Nephron progenitor cell (in vitro differentiated cells): ENCODE measurements at regions not wholly inside any gene's neighbourhood (a gene's known extent, or its start where the extent isn't known, plus 50 kb on each side); places are given as distances from the start of the nearest gene placed in this dataset.
"Not testable (repeated sequence)": the region's sequence is repeated elsewhere in the genome, so short reads cannot be mapped to it uniquely, and the experiment has no call there.

Experiments
- DNase-seq: peaks from one replicate; pipeline ENCODE4 v3.0.0; 2021
- H3K27ac Mint-ChIP-seq: 2 replicates; pipeline ENCODE4 v1.8.0; 2021; ENCODE audit warnings: mild to moderate bottlenecking, moderate library complexity, mixed read lengths
- H3K27me3 Mint-ChIP-seq: 2 replicates; pipeline ENCODE4 v1.8.0; 2021; ENCODE audit warnings: mild to moderate bottlenecking, low read depth, mixed read lengths; ENCODE audit not compliant: poor library complexity
- H3K36me3 Mint-ChIP-seq: 2 replicates; pipeline ENCODE4 v1.8.0; 2021; ENCODE audit warnings: low read depth, mixed read lengths
- H3K4me1 Mint-ChIP-seq: 2 replicates; pipeline ENCODE4 v1.8.0; 2021; ENCODE audit warnings: mixed read lengths
- H3K4me3 Mint-ChIP-seq: 2 replicates; pipeline ENCODE4 v1.8.0; 2021; ENCODE audit warnings: mild to moderate bottlenecking, moderate library complexity, mixed read lengths
- H3K9me3 Mint-ChIP-seq: 2 replicates; pipeline ENCODE4 v1.8.0; 2021; ENCODE audit warnings: mild to moderate bottlenecking, moderate library complexity, mixed read lengths
- TF ChIP-seq, protein P1 (sequence below): fragments of 200-600 bp; sonication (generic); IDR thresholded peaks from 2 replicates; pipeline ENCODE4 v1.5.0; 2021; ENCODE audit warnings: antibody characterized with exemption

- Mint-ChIP-seq H3K9me3 (no peaks in the 10 kb centered on the region), H3K36me3 (no peaks in the 10 kb centered on the region)
Observed at GRCh38 chr10:109740436-109740835, 182.9 kb downstream of the XPNPEP1 start.

GRCh38 chr10:109737626-109738025 is 185.7 kb downstream of the XPNPEP1 start:
- H3K27me3 Mint-ChIP-seq = peaks cover 3% of the 10 kb centered on the region
- H3K27ac Mint-ChIP-seq = no peak overlapping the region
- H3K9me3 Mint-ChIP-seq = no peaks in the 10 kb centered on the region
- H3K4me1 Mint-ChIP-seq = no peaks in the 10 kb centered on the region
- TF ChIP-seq, protein P1, sequence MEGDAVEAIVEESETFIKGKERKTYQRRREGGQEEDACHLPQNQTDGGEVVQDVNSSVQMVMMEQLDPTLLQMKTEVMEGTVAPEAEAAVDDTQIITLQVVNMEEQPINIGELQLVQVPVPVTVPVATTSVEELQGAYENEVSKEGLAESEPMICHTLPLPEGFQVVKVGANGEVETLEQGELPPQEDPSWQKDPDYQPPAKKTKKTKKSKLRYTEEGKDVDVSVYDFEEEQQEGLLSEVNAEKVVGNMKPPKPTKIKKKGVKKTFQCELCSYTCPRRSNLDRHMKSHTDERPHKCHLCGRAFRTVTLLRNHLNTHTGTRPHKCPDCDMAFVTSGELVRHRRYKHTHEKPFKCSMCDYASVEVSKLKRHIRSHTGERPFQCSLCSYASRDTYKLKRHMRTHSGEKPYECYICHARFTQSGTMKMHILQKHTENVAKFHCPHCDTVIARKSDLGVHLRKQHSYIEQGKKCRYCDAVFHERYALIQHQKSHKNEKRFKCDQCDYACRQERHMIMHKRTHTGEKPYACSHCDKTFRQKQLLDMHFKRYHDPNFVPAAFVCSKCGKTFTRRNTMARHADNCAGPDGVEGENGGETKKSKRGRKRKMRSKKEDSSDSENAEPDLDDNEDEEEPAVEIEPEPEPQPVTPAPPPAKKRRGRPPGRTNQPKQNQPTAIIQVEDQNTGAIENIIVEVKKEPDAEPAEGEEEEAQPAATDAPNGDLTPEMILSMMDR = no peak
- no peak for DNase-seq
- no peaks in the 10 kb centered on the region for H3K36me3 Mint-ChIP-seq
- H3K4me3 Mint-ChIP-seq = no peak overlapping the region

More at GRCh38 chr10:109740436-109740835, 182.9 kb downstream of the XPNPEP1 start:
- TF ChIP-seq, protein P1 = no peak
- no peak overlapping the region for H3K27ac Mint-ChIP-seq
- no peak overlapping the region for H3K4me3 Mint-ChIP-seq
- H3K27me3 Mint-ChIP-seq = peaks cover 8% of the 10 kb centered on the region
- H3K4me1 Mint-ChIP-seq = peaks cover 12% of the 10 kb centered on the region
- DNase-seq = no peak

- Mint-ChIP-seq H3K9me3 (no peaks in the 10 kb centered on the region), H3K27me3 (peaks cover 6% of the 10 kb centered on the region), H3K4me1 (no peaks in the 10 kb centered on the region), H3K27ac (no peak overlapping the region), H3K4me3 (no peak overlapping the region), H3K36me3 (no peaks in the 10 kb centered on the region)
- TF ChIP-seq, protein P1 = no peak
- no peak for DNase-seq
Observed at GRCh38 chr10:109737009-109737408, 186.3 kb downstream of the XPNPEP1 start.

DNA sequence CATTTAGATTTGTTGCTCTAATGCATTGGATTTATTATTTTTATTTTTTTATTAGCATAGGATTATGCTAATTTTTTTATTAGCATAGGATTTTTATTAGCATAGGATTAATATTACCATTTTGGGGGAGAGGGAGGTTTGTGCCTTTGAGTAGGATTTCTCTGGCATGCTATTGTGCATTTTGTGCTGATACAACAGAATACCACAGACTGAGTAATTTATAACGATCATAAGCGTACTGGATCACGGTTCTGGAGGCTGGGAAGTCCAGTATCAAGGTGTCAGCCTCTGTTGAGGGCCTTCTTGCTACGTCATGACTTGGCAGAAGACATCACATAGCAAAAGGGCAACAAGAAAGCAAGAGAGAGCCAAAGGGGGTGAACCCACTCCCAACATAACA is 187.5 kb downstream of the XPNPEP1 start:
- TF ChIP-seq, protein P1 = no peak

DNA sequence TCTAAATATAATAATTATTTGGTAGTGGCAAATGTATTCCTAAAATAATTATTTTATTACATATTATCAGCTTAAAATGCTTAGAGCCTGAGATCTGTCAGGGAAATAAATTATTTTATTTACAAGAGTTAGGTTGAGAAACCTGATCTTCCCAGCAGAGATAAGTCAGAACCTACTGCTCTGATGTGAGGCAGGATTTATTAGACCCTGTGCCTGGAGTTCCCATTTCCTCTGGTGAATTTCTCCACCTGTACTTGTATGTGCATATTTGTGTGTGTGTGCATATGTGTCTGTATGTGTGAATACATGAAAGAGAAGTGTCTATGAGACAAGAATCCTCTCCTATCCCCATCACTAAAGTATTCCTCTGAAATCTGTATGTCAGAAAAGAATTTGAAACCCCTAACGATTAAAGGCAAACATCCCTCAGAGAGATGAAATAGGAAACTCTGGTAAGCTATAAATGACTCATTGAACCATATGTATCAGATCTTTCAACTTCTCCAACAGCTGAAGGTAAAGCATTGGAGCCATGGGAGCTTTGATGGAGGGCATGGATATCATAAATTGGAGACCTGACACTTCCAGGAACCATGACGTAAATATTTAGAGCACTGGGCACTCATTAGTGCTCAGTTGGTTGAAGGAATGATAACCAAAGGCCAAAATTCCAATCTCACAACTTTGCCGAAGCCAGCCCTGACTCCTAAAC is 190.9 kb downstream of the XPNPEP1 start:
- Mint-ChIP-seq H3K27ac (no peak overlapping the region), H3K9me3 (no peaks in the 10 kb centered on the region), H3K4me1 (no peaks in the 10 kb centered on the region), H3K4me3 (no peak overlapping the region), H3K36me3 (no peaks in the 10 kb centered on the region), H3K27me3 (peaks cover 16% of the 10 kb centered on the region)
- TF ChIP-seq, protein P1 = no peak
- no peak for DNase-seq

More for the DNA sequence above, 187.5 kb downstream of the XPNPEP1 start:
- Mint-ChIP-seq H3K9me3 (no peaks in the 10 kb centered on the region), H3K27ac (no peak overlapping the region), H3K4me3 (no peak overlapping the region), H3K4me1 (no peaks in the 10 kb centered on the region), H3K36me3 (no peaks in the 10 kb centered on the region), H3K27me3 (peaks cover 6% of the 10 kb centered on the region)
- no peak for DNase-seq

- H3K4me1 Mint-ChIP-seq, H3K27ac Mint-ChIP-seq: not testable (repeated sequence)
Observed at GRCh38 chr10:109729895-109730294, 193.4 kb downstream of the XPNPEP1 start.

More at GRCh38 chr10:109729895-109730294, 193.4 kb downstream of the XPNPEP1 start:
- not testable (repeated sequence) for H3K9me3 Mint-ChIP-seq, H3K4me3 Mint-ChIP-seq, DNase-seq, H3K36me3 Mint-ChIP-seq
- peaks cover 13% of the 10 kb centered on the region for H3K27me3 Mint-ChIP-seq
